Endothelial cell of hepatic sinusoid (primary cell): ENCODE measurements at regions not wholly inside any gene's neighbourhood (a gene's known extent, or its start where the extent isn't known, plus 50 kb on each side); places are given as distances from the start of the nearest gene placed in this dataset.
"Not testable (repeated sequence)": the region's sequence is repeated elsewhere in the genome, so short reads cannot be mapped to it uniquely, and the experiment has no call there.

ENCODE experiments used
- in situ Hi-C: cut with HindIII; loops from 2 replicates; pipeline ENCODE4 v1.10.0; 2017; ENCODE audit warnings: low sequenced_read_pairs

DNA sequence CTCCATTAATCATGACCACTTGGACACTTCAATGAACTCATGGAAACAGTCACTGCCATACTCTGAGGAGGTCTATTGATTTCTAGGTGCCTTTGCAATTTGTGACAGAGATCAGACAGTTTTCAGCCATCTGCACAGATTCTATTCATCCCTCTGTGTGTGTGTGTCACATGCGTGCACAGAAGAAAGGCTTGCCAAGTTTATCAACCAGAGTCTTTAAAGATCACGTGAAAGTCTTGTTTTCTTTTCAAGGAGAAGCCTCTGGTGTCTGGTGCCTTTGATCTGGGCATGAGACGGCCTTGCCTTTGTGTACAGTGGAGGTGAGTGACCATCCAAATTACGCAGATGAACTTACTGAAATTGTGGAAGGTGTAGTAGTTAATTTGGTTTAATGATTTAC, 164.2 kb downstream of the VAPA start:
- in situ Hi-C loops = no loop called here

DNA sequence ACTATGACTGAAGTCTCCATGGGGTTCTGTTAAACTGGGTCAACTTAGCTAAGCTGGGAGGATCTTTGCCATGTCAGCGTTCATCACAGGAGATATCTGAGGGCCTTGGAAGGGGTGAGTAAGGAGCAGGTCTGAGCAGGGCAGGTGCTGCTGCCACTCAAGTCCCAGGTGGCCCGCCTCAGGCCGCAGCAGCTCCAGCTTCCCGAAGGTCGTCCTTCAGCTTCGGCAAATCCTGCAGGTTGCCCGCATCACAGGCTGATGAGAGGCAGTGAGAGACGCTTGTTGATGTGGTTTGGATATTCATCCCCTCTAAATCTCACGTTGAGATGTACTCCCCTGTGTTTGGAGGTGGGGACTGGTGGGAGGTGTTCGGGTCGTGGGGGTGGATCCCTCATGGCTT, 166.6 kb downstream of the VAPA start:
- in situ Hi-C loops = no loop called here

GRCh38 chr18:10081492-10081891, 167.7 kb downstream of the VAPA start:
- in situ Hi-C loops = no loop called here

DNA sequence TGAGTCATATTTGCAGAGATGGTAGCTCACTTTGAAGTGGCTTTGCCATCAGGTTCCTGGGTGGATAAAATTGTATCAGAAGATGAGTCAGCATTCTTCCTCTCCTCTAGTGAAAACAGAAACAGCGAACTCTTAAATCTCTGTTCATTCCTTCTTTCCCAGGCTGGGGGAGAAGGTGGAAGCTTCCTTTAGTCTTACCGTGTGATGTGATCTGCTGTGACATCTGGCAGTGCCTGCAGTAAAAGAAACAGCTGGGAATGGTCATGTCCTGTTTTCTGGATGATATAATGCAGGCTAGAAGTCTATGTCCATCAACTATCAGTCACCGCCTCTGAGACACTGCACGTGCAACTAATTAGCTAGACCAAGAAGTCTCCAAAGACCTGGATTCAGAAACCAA, 171.6 kb downstream of the VAPA start:
- in situ Hi-C loops = no loop called here

DNA sequence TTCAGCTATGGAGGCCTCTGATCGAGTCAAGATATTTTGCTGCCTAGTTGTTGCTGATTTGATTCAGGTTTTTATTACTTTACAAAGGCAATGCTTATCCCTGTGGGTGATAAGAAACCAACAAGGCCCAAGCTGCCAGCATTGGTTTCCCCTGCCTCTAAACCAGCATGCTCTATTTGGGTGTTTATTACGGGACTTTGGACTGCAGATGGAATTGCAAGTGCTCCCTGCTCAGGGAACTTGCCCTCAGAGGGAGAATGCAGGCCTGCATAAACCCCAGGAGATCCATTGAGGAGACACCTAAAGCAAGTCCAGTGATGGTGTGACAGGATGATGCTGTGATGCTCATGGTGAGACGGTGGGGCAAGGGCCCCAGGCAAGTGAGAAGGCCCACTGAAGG, 172.1 kb downstream of the VAPA start:
- in situ Hi-C loops = no loop called here

- in situ Hi-C loops = no loop called here
Measured at GRCh38 chr18:10086458-10087210, 172.8 kb downstream of the VAPA start.

DNA sequence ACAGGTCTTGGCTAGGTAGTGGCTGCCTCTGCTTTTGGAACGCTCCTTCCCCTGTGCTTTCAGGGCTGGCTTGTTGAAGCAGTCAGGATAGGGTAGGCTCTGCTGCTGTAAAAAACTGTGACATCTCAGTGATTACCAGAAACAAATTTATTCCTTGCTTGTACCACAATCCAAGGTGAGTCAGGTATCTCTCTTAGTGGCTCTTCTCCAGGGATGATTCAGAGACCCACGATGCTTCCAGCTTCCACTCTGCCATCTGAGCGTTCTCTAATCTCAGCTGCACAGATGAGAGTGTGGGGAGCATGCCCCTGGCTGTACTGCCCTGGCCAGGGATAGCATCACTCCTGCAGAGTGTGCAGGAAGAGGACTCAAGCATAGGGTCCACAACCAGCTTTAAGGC, 174.9 kb downstream of the VAPA start:
- in situ Hi-C loops = no loop called here

DNA sequence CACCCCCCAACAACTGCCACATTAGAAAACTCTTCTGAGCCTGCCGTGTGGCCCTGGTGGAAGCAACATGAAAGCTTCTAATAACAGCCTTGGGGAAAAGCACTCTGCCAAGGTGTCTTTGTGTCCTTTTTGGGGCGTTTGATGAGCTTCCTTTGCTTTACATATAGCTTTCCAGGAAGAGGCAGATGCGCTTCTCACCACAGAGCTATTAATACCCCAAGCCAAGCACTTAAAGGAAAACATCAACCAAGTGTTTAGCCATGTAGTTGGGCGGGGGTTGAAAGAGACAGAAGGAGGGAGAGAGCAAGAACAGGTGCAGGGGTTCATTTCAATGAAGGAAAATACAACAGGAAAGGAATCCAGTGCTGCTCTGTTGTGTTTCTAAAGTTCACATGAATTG, 176.1 kb downstream of the VAPA start:
- in situ Hi-C loops = no loop called here

- in situ Hi-C loops = no loop called here
Measured at GRCh38 chr18:10090668-10091067, 176.9 kb downstream of the VAPA start.

GRCh38 chr18:10093445-10093844, 179.6 kb downstream of the VAPA start:
- in situ Hi-C loops = no loop called here

DNA sequence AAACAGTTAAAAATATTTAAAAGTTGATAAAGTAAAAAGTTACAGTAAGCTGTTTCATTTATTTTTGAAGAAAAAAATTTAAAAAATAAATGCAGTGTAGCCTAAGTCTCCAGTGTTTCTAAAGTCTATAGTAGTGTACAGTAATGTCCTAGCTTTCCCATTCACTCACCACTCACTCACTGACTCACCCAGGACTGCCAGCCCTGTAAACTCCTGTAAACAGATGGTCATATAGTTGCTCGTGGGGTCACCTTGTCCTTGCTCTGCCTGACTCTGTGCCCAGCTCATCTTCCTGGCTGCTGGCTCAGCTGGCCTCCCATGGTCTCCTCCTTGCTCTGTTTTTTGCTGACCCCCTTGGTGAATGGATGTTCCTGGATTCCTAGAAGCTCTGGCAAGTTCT, 180.3 kb downstream of the VAPA start:
- in situ Hi-C loops = no loop called here

DNA sequence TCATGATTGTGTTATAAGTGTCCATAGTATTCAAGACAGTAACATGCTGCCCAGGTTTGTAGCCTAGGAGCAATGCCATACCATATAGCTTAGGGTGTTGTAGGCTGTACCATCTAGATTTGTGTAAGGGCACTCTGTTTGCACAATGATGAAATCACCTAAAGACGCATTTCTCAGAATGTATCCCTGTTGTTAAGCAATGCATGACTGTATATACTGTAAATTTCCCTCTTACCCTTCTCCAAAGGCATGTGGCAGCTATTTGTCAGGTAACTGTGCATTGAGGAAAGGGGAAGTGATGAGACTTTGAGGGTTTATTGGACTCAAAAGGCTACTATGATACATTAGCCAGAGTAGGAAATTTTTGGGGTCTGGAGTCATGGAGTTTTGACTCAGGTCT, 180.8 kb downstream of the VAPA start:
- in situ Hi-C loops = loop anchor here (5.0 kb wide), 2 partner anchors 53 to 57 kb away; no protein-coding TSS in a partner anchor

GRCh38 chr18:10095356-10095755, 181.5 kb downstream of the VAPA start:
- in situ Hi-C loops = loop anchor here (5.0 kb wide), 2 partner anchors 52 to 58 kb away; no protein-coding TSS in a partner anchor

DNA sequence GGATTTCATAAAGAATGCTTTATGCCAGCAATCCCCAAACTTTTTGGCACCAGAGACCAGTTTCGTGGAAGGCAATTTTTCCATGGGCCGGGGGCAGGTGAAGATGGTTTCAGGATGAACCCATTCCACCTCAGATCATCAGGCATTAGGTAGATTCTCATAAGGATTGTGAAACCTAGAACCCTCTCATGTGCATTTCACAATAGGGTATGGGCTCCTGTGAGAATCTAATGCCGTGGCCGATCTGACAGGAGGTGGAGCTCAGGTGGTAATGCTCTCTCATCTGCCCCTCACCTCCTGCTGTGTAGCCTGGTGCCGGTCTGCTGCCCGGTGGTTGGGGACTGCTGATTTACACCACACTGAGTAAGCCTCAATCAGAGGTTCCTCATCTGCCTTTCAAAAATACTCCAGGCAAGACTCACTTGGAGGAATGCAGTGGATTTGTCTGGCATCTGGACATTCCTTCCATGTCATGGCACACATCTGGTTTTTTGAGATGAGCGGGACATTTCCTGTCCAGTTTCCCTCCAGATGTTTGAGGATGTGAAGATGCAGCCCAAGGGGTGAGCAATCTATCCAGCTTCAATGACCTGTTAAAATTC, 185.8 kb downstream of the VAPA start:
- in situ Hi-C loops = loop anchor here (5.0 kb wide), 2 partner anchors 48 to 62 kb away; no protein-coding TSS in a partner anchor

DNA sequence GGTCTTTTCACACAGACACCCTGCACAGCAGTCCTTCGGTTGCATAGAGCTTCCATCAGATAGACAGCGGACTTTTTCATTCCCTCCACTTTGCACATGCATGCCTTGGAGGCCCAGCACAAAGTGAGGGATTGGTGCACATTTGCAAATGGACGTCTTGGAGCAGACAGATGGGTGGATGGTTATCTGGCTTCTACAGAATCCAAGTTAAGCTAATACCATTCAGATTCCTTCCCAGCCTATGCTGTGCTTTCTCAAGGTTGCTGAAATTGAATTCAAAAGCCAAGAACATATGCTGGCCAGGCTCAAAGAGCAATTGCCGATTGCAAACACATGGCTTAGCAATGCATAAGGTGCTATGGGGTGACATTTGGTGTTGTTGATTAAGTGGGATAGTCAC, 186.4 kb downstream of the VAPA start:
- in situ Hi-C loops = no loop called here

DNA sequence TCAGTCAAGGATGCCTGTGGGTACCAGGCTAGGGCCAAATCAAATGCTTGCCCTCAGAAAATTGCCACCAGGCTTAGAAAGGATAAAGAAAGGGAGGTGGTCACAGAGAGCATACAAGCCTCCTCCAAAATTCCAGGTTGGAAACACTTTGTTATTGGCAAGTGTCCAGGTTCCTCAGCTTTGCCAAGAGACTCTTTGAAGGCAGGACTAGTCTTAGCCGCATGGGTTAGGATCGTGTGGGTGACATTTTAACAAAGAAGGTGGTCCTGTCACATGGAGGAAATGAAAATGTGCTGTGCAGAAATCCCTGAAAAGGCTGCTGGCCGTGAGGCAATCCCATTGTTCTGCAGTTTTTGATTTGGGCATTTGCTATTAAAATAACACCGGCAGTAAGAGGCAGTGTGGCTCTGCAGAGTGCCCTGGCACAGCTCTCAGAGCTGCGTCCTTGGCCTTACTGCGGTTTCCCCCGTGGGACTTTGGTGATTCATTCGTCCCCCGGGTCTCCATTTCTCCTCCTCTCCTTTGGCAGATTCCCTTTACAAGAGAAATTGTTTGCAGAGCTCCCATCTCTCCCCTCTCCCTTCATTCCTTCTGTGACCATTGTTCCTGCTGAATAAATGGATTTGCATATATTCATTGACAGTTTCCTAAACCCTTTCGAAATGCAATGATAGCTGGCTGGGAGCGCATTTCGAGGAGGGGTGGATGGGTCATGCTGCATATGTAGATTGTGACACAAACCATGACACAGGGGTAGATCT, 187.3 kb downstream of the VAPA start:
- in situ Hi-C loops = no loop called here

GRCh38 chr18:10101729-10102128, 187.9 kb downstream of the VAPA start:
- in situ Hi-C loops = no loop called here

DNA sequence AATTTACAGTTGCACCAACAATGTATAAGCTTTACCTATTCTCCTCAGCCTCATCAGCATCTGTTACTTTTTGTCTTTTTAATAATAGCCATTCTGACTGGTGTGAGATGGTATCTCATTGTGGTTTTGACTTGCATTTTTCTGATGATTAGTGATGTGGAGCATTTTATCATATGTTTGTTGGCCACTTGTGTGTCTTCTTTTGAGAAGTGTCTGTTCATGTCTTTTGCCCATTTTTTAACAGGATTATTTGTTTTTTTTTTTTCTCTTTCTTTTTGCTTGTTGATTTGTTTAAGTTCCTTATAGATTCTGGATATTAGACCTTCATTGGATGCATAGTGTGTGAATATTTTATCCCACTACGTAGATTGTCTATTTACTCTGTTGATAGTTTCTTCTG, 191.3 kb downstream of the VAPA start:
- in situ Hi-C loops = not testable (repeated sequence)

- in situ Hi-C loops = no loop called here
Measured at GRCh38 chr18:10111191-10111590, 197.4 kb downstream of the VAPA start.

DNA sequence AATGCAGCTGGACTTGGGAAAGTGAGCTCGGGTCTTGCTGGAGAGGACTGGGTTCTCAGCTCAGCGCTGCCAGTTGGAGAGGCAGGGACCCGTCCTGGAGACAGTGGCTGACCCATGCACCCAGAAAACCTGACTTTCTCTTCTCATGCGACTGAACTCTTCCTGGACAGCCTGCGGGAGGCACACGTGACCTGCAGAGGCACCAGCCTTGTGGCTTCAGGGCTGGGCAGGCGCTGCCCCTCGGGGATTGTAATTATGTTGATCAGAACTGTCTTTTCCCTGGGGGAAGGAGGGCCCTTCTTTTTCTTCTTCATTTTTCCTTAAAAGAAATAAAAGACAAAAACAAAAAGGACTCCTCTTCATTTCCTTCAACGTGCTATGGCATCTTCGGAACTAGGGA, 198.1 kb downstream of the VAPA start:
- in situ Hi-C loops = no loop called here

DNA sequence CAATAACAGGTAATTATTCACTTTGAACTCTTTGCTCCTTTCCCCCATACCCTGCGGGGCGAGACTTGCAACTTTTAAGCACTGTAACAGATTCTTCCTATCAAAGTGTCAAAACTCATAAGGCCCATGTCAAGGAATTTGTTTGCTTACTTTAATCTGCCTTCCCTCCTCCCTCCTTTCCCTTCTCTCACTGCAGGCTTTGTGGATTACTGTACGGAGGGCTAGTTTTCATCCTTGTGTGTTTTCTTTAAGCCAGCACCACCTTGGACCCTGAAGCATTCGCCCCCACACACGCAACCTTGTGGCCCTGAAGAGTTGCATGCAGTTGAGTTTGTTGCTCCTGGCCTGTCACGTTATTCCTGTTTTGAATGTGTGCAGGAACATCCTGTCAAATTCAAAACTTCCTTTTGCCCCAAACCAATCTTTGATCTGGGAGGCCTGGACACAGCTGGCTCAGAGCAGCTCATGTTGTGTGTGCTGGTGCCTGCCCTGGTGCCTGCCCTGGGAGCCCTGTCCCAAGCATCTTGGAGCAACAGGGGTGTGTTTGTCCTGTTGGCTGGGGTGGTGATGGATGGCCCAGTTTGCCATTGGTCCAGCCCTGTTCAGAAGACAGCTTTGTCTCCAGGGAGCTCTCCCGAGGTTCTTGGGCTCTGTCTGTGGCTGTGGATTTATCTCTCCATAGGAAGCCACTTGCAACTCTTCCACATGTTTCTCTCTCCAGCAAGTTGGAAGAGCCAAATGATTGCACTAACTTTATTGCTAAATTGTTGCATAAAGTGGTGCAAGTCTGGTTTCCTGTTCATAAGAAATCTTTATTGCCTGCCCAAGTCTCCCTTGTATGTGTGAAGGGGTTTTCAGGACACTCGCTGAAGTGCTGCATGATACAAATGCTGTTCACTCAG, 199.6 kb downstream of the VAPA start:
- in situ Hi-C loops = no loop called here
